GM18505 (cell line): ENCODE measurements at regions not wholly inside any gene's neighbourhood (a gene's known extent, or its start where the extent isn't known, plus 50 kb on each side); places are given as distances from the start of the nearest gene placed in this dataset.

Experiments
- ATAC-seq: cut with Tn5 transposase; IDR thresholded peaks from one replicate; pipeline ENCODE4 v1.9.1; 2021; ENCODE audit not compliant: unreplicated experiment
- POLR2A ChIP-seq: IDR thresholded peaks from 4 replicates; pipeline ENCODE4 v1.6.1; 2011; ENCODE audit warnings: borderline replicate concordance; ENCODE audit not compliant: insufficient read depth, insufficient read length; ENCODE audit errors: extremely low read depth

GRCh38 chrX:40284852-40285251 is 187.1 kb upstream of the BCOR start:
- no peak for ATAC-seq

GRCh38 chrX:40283981-40284380 is 186.2 kb upstream of the BCOR start:
- no peak for TF ChIP-seq POLR2A
- ATAC-seq = no peak

More at GRCh38 chrX:40284852-40285251, 187.1 kb upstream of the BCOR start:
- TF ChIP-seq POLR2A = no peak

GRCh38 chrX:40282946-40283660 is 185.3 kb upstream of the BCOR start:
- TF ChIP-seq POLR2A = no peak
- no peak for ATAC-seq

GRCh38 chrX:40282348-40282747 is 184.6 kb upstream of the BCOR start:
- ATAC-seq = no peak
- TF ChIP-seq POLR2A = no peak

- TF ChIP-seq POLR2A = no peak
- no peak for ATAC-seq
These were observed 183.7 kb upstream of the BCOR start for GRCh38 chrX:40281336-40282005.

- no peak for TF ChIP-seq POLR2A
- no peak for ATAC-seq
These were observed 182.0 kb upstream of the BCOR start for GRCh38 chrX:40279762-40280161.

- no peak for TF ChIP-seq POLR2A
- no peak for ATAC-seq
These were observed 181.3 kb upstream of the BCOR start for GRCh38 chrX:40279091-40279430.

- no peak for TF ChIP-seq POLR2A
- ATAC-seq = no peak
These were observed 180.8 kb upstream of the BCOR start for GRCh38 chrX:40278340-40279090.

- ATAC-seq = no peak
- TF ChIP-seq POLR2A = no peak
These were observed 179.9 kb upstream of the BCOR start for GRCh38 chrX:40277672-40278071.

- ATAC-seq = no peak
- TF ChIP-seq POLR2A = no peak
These were observed 175.7 kb upstream of the BCOR start for GRCh38 chrX:40273356-40274050.

- TF ChIP-seq POLR2A = no peak
- no peak for ATAC-seq
These were observed 175.0 kb upstream of the BCOR start for GRCh38 chrX:40272776-40273175.

- ATAC-seq = no peak
- no peak for TF ChIP-seq POLR2A
These were observed 174.4 kb upstream of the BCOR start for GRCh38 chrX:40272141-40272540.

GRCh38 chrX:40268188-40268520 is 170.4 kb upstream of the BCOR start:
- ATAC-seq = no peak
- no peak for TF ChIP-seq POLR2A
